ELF-1 (cell line): ENCODE measurements at regions not wholly inside any gene's neighbourhood (a gene's known extent, or its start where the extent isn't known, plus 50 kb on each side); places are given as distances from the start of the nearest gene placed in this dataset.

ENCODE experiments used
- DNase-seq: peaks from one replicate; pipeline ENCODE4 v3.0.0-alpha.2; 2016; ENCODE audit warnings: low read depth, low spot score

GRCh38 chr4:181536196-181536746, 706.9 kb upstream of the TENM3 start:
- no peak for DNase-seq

- DNase-seq = no peak
Observed at GRCh38 chr4:181536811-181537434, 706.3 kb upstream of the TENM3 start.

- no peak for DNase-seq
Observed at GRCh38 chr4:181538431-181538830, 704.8 kb upstream of the TENM3 start.

GRCh38 chr4:181541396-181541795, 701.8 kb upstream of the TENM3 start:
- no peak for DNase-seq

- DNase-seq = no peak
Observed at GRCh38 chr4:181548873-181549575, 694.2 kb upstream of the TENM3 start.

- DNase-seq = no peak
Observed at GRCh38 chr4:181549576-181550188, 693.5 kb upstream of the TENM3 start.

GRCh38 chr4:181550381-181550780, 692.8 kb upstream of the TENM3 start:
- DNase-seq = no peak

GRCh38 chr4:181559637-181560036, 683.6 kb upstream of the TENM3 start:
- peak; percentile 14 for DNase-seq

GRCh38 chr4:181562399-181562798, 680.8 kb upstream of the TENM3 start:
- no peak for DNase-seq

- no peak for DNase-seq
Observed at GRCh38 chr4:181564625-181565024, 678.6 kb upstream of the TENM3 start.

- no peak for DNase-seq
Observed at GRCh38 chr4:181566490-181566889, 676.7 kb upstream of the TENM3 start.

- DNase-seq = no peak
Observed at GRCh38 chr4:181569553-181569952, 673.6 kb upstream of the TENM3 start.

GRCh38 chr4:181578911-181579310, 664.3 kb upstream of the TENM3 start:
- no peak for DNase-seq

GRCh38 chr4:181579486-181579885, 663.7 kb upstream of the TENM3 start:
- no peak for DNase-seq

- no peak for DNase-seq
Observed at GRCh38 chr4:181581983-181582382, 661.2 kb upstream of the TENM3 start.

- no peak for DNase-seq
Observed at GRCh38 chr4:181582595-181582994, 660.6 kb upstream of the TENM3 start.

GRCh38 chr4:181588733-181589302, 654.4 kb upstream of the TENM3 start:
- no peak for DNase-seq

GRCh38 chr4:181592221-181592745, 650.9 kb upstream of the TENM3 start:
- DNase-seq = no peak

- no peak for DNase-seq
Observed at GRCh38 chr4:181593703-181594102, 649.5 kb upstream of the TENM3 start.

GRCh38 chr4:181594188-181594587, 649.0 kb upstream of the TENM3 start:
- DNase-seq = no peak

- no peak for DNase-seq
Observed at GRCh38 chr4:181595716-181596115, 647.5 kb upstream of the TENM3 start.

- DNase-seq = no peak
Observed at GRCh38 chr4:181597766-181598165, 645.4 kb upstream of the TENM3 start.
